ENCODE measurements at regions not wholly inside any gene's neighbourhood (a gene's known extent, or its start where the extent isn't known, plus 50 kb on each side); places are given as distances from the start of the nearest gene placed in this dataset.

GRCh38 chr16:63069047-63069446 is 1032.8 kb upstream of the CDH8 start:
- H3K36me3 ChIP-seq (replicated peaks; ENCODE audit: insufficient read depth, low read length): no peaks in the 10 kb centered on the region
- no peaks in the 10 kb centered on the region for H3F3A ChIP-seq (ENCODE audit: insufficient read depth, low read length)
- DNase-seq: no peak
- H3K79me2 ChIP-seq (ENCODE audit: low read length): no peaks in the 10 kb centered on the region
- H4K20me1 ChIP-seq (ENCODE audit: insufficient read depth, low read length): no peaks in the 10 kb centered on the region
- no peak overlapping the region for H2AFZ ChIP-seq (ENCODE audit: low read length)
- no peaks in the 10 kb centered on the region for H3K9me3 ChIP-seq (replicated peaks; ENCODE audit: insufficient read depth, low read length)
- H3K9ac ChIP-seq (ENCODE audit: low read length): no peak overlapping the region
- H3K27me3 ChIP-seq (replicated peaks; ENCODE audit: insufficient read depth, low read length): no peaks in the 10 kb centered on the region
- TF ChIP-seq CTCF (IDR thresholded peaks at IDR 0.05; ENCODE audit: low read length): no peak
- no peak for TF ChIP-seq EZH2phosphoT487 (IDR thresholded peaks at IDR 0.05; ENCODE audit: low read length)
- TF ChIP-seq EZH2 (optimal IDR thresholded peaks at IDR 0.05; ENCODE audit: low read depth, low read length): no peak
- H3K4me2 ChIP-seq (ENCODE audit: low read depth, low read length): no peak overlapping the region
- no peak overlapping the region for H3K27ac ChIP-seq (ENCODE audit: low read length)
- no peaks in the 10 kb centered on the region for H3K9me2 ChIP-seq (replicated peaks; ENCODE audit: insufficient read depth, low read length)
- H3K4me3 ChIP-seq (ENCODE audit: low read length): no peak overlapping the region
- H3K4me1 ChIP-seq (ENCODE audit: low read length): no peaks in the 10 kb centered on the region

DNA sequence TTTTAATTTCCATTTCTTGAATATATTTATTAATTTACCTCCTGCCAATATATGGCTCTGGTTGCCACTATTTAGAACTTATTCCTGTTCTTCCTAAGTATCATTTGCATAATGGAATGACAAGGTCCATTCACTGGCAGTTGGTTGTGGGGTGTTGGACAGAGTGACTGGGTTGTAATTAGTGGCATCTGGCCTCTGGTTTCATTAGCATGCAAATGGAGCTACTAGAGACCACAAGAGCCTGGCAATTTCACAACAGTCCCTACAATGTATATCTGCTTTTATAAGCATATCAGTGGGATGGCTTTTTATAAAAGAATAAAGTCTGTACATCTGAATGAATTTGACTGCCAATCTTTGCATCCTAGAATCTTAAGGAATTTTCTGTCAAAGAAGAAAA is 1030.9 kb upstream of the CDH8 start:
- no peaks in the 10 kb centered on the region for H3F3A ChIP-seq (ENCODE audit: insufficient read depth, low read length)
- H3K36me3 ChIP-seq (replicated peaks; ENCODE audit: insufficient read depth, low read length): no peaks in the 10 kb centered on the region
- H3K4me3 ChIP-seq (ENCODE audit: low read length): no peak overlapping the region
- H3K79me2 ChIP-seq (ENCODE audit: low read length): no peaks in the 10 kb centered on the region
- H2AFZ ChIP-seq (ENCODE audit: low read length): no peak overlapping the region
- H3K4me2 ChIP-seq (ENCODE audit: low read depth, low read length): no peak overlapping the region
- TF ChIP-seq CTCF (IDR thresholded peaks at IDR 0.05; ENCODE audit: low read length): no peak
- TF ChIP-seq EZH2phosphoT487 (IDR thresholded peaks at IDR 0.05; ENCODE audit: low read length): no peak
- TF ChIP-seq EZH2 (optimal IDR thresholded peaks at IDR 0.05; ENCODE audit: low read depth, low read length): no peak
- no peak overlapping the region for H3K27ac ChIP-seq (ENCODE audit: low read length)
- no peaks in the 10 kb centered on the region for H4K20me1 ChIP-seq (ENCODE audit: insufficient read depth, low read length)
- no peaks in the 10 kb centered on the region for H3K9me3 ChIP-seq (replicated peaks; ENCODE audit: insufficient read depth, low read length)
- H3K4me1 ChIP-seq (ENCODE audit: low read length): no peaks in the 10 kb centered on the region
- no peak overlapping the region for H3K9ac ChIP-seq (ENCODE audit: low read length)
- no peaks in the 10 kb centered on the region for H3K9me2 ChIP-seq (replicated peaks; ENCODE audit: insufficient read depth, low read length)
- H3K27me3 ChIP-seq (replicated peaks; ENCODE audit: insufficient read depth, low read length): no peaks in the 10 kb centered on the region
- peak; percentile 3 for DNase-seq

- no peak for TF ChIP-seq EZH2 (optimal IDR thresholded peaks at IDR 0.05; ENCODE audit: low read depth, low read length)
- TF ChIP-seq CTCF (IDR thresholded peaks at IDR 0.05; ENCODE audit: low read length): no peak
- TF ChIP-seq EZH2phosphoT487 (IDR thresholded peaks at IDR 0.05; ENCODE audit: low read length): no peak
- H3F3A ChIP-seq (ENCODE audit: insufficient read depth, low read length): no peaks in the 10 kb centered on the region
- no peak overlapping the region for H3K27ac ChIP-seq (ENCODE audit: low read length)
- no peaks in the 10 kb centered on the region for H3K4me1 ChIP-seq (ENCODE audit: low read length)
- H3K9ac ChIP-seq (ENCODE audit: low read length): no peak overlapping the region
- no peaks in the 10 kb centered on the region for H3K79me2 ChIP-seq (ENCODE audit: low read length)
- no peaks in the 10 kb centered on the region for H4K20me1 ChIP-seq (ENCODE audit: insufficient read depth, low read length)
- no peak for DNase-seq
- H3K4me2 ChIP-seq (ENCODE audit: low read depth, low read length): no peak overlapping the region
- H3K36me3 ChIP-seq (replicated peaks; ENCODE audit: insufficient read depth, low read length): no peaks in the 10 kb centered on the region
- no peak overlapping the region for H3K4me3 ChIP-seq (ENCODE audit: low read length)
- H3K27me3 ChIP-seq (replicated peaks; ENCODE audit: insufficient read depth, low read length): no peaks in the 10 kb centered on the region
- H3K9me3 ChIP-seq (replicated peaks; ENCODE audit: insufficient read depth, low read length): no peaks in the 10 kb centered on the region
- no peaks in the 10 kb centered on the region for H3K9me2 ChIP-seq (replicated peaks; ENCODE audit: insufficient read depth, low read length)
- no peak overlapping the region for H2AFZ ChIP-seq (ENCODE audit: low read length)
Observed at GRCh38 chr16:63066552-63066951, 1030.3 kb upstream of the CDH8 start.
